ENCODE measurements at regions not wholly inside any gene's neighbourhood (a gene's known extent, or its start where the extent isn't known, plus 50 kb on each side); places are given as distances from the start of the nearest gene placed in this dataset.
A peak's percentile ranks its signal among the peaks of the same experiment; 100 is the strongest.

GRCh38 chr1:87880098-87880760, 551.5 kb downstream of the LMO4 start:
- Histone ChIP-seq H3K4me1 (peaks cover 11% of the 10 kb centered on the region), H3K4me3 (ENCODE audit: low read depth, low read length) (no peak overlapping the region), H3K36me3 (ENCODE audit: control insufficient read depth, insufficient read depth, low read length) (no peaks in the 10 kb centered on the region), H3K27me3 (replicated peaks; ENCODE audit: control insufficient read depth, insufficient read depth, low read length) (no peaks in the 10 kb centered on the region), H3K9me3 (no peaks in the 10 kb centered on the region)
- Mint-ChIP-seq H3K27ac (ENCODE audit: unreplicated experiment) (peak overlapping the region; percentile 35), H3K4me3 (ENCODE audit: unreplicated experiment) (no peak overlapping the region), H3K36me3 (ENCODE audit: insufficient read depth, unreplicated experiment) (no peaks in the 10 kb centered on the region), H3K9me3 (ENCODE audit: unreplicated experiment) (peaks cover 9% of the 10 kb centered on the region), H3K4me1 (ENCODE audit: low read depth, unreplicated experiment) (peaks cover 8% of the 10 kb centered on the region), H3K27me3 (ENCODE audit: insufficient read depth, unreplicated experiment) (no peaks in the 10 kb centered on the region)
- no peak for TF ChIP-seq CTCF (IDR thresholded peaks at IDR 0.05; ENCODE audit: insufficient read depth in 1 of 2, low read depth in 1 of 2, low read length in 1 of 2, severe bottlenecking in 1 of 2, unreplicated experiment in 1 of 2)
- DNase-seq, result no peak
- POLR2A ChIA-PET, result no interaction called here
- CTCF ChIA-PET, result no interaction called here
- no TSS peak for BruUV-seq (replicated peaks)
- intact Hi-C loops (cut with micrococcal nuclease; ENCODE audit: unreplicated experiment), result no loop called here

GRCh38 chr1:87880764-87881163, 552.1 kb downstream of the LMO4 start:
- TF ChIP-seq CTCF (IDR thresholded peaks at IDR 0.05; ENCODE audit: insufficient read depth in 1 of 2, low read depth in 1 of 2, low read length in 1 of 2, severe bottlenecking in 1 of 2, unreplicated experiment in 1 of 2), result no peak
- BruUV-seq (replicated peaks), result no TSS peak
- ChIA-PET CTCF (no interaction called here), POLR2A (no interaction called here)
- H3K36me3 ChIP-seq (ENCODE audit: control insufficient read depth, insufficient read depth, low read length), result no peaks in the 10 kb centered on the region
- Mint-ChIP-seq H3K27me3 (ENCODE audit: insufficient read depth, unreplicated experiment) (no peaks in the 10 kb centered on the region), H3K36me3 (ENCODE audit: insufficient read depth, unreplicated experiment) (no peaks in the 10 kb centered on the region), H3K4me1 (ENCODE audit: low read depth, unreplicated experiment) (peaks cover 13% of the 10 kb centered on the region), H3K9me3 (ENCODE audit: unreplicated experiment) (peaks cover 9% of the 10 kb centered on the region), H3K4me3 (ENCODE audit: unreplicated experiment) (no peak overlapping the region), H3K27ac (ENCODE audit: unreplicated experiment) (no peak overlapping the region)
- no peaks in the 10 kb centered on the region for H3K9me3 ChIP-seq
- H3K4me1 ChIP-seq, result peaks cover 16% of the 10 kb centered on the region
- no peaks in the 10 kb centered on the region for H3K27me3 ChIP-seq (replicated peaks; ENCODE audit: control insufficient read depth, insufficient read depth, low read length)
- intact Hi-C loops (cut with micrococcal nuclease; ENCODE audit: unreplicated experiment), result no loop called here
- H3K4me3 ChIP-seq (ENCODE audit: low read depth, low read length), result no peak overlapping the region
- no peak for DNase-seq

GRCh38 chr1:87883906-87884305, 555.2 kb downstream of the LMO4 start:
- no peak for TF ChIP-seq CTCF (IDR thresholded peaks at IDR 0.05; ENCODE audit: insufficient read depth in 1 of 2, low read depth in 1 of 2, low read length in 1 of 2, severe bottlenecking in 1 of 2, unreplicated experiment in 1 of 2)
- CTCF ChIA-PET, result no interaction called here
- no peak overlapping the region for H3K27ac Mint-ChIP-seq (ENCODE audit: unreplicated experiment)

More at GRCh38 chr1:87883906-87884305, 555.2 kb downstream of the LMO4 start:
- peaks cover 17% of the 10 kb centered on the region for H3K9me3 Mint-ChIP-seq (ENCODE audit: unreplicated experiment)
- POLR2A ChIA-PET, result no interaction called here
- H3K27me3 Mint-ChIP-seq (ENCODE audit: insufficient read depth, unreplicated experiment), result no peaks in the 10 kb centered on the region
- H3K4me1 ChIP-seq, result peaks cover 44% of the 10 kb centered on the region
- peaks cover 5% of the 10 kb centered on the region for H3K36me3 Mint-ChIP-seq (ENCODE audit: insufficient read depth, unreplicated experiment)
- peaks cover 30% of the 10 kb centered on the region for H3K4me1 Mint-ChIP-seq (ENCODE audit: low read depth, unreplicated experiment)
- H3K9me3 ChIP-seq, result no peaks in the 10 kb centered on the region
- H3K36me3 ChIP-seq (ENCODE audit: control insufficient read depth, insufficient read depth, low read length), result no peaks in the 10 kb centered on the region
- no peak overlapping the region for H3K4me3 Mint-ChIP-seq (ENCODE audit: unreplicated experiment)
- intact Hi-C loops (cut with micrococcal nuclease; ENCODE audit: unreplicated experiment), result no loop called here
- no TSS peak for BruUV-seq (replicated peaks)
- H3K4me3 ChIP-seq (ENCODE audit: low read depth, low read length), result no peak overlapping the region
- no peaks in the 10 kb centered on the region for H3K27me3 ChIP-seq (replicated peaks; ENCODE audit: control insufficient read depth, insufficient read depth, low read length)
- no peak for DNase-seq

Data from Caco-2 (cell line).